SK-N-SH treated with all-trans-retinoic acid at 6 μM for 48 hours (cell line): ENCODE measurements at regions not wholly inside any gene's neighbourhood (a gene's known extent, or its start where the extent isn't known, plus 50 kb on each side); places are given as distances from the start of the nearest gene placed in this dataset.

Experiments
- PATZ1 ChIP-seq: fragments of 250-450 bp; sonication (Bioruptor Pico); IDR thresholded peaks from 2 replicates; pipeline ENCODE4 v1.8.0; 2020; ENCODE audit warnings: mild to moderate bottlenecking, moderate library complexity, borderline replicate concordance
- ZFP30 ChIP-seq: fragments of 450-650 bp; formaldehyde crosslinking; IDR thresholded peaks from 2 replicates; pipeline ENCODE4 v1.5.0; 2022; ENCODE audit warnings: mild to moderate bottlenecking, moderate library complexity

GRCh38 chr9:7227951-7228350 lies 470.2 kb downstream of the KDM4C start:
- TF ChIP-seq ZFP30 (CRISPR knock-in tag) (no peak), PATZ1 (no peak)
